GM23338 (cell line): ENCODE measurements at regions not wholly inside any gene's neighbourhood (a gene's known extent, or its start where the extent isn't known, plus 50 kb on each side); places are given as distances from the start of the nearest gene placed in this dataset.

ENCODE experiments used
- ATAC-seq: fragments of 200-7000 bp; cut with Tn5 transposase; 3 replicates; pipeline ENCODE4 v1.9.1; 2020
- DNase-seq: peaks from one replicate; pipeline ENCODE4 v3.0.0-alpha.2; 2015; ENCODE audit warnings: low spot score
- H2AFZ ChIP-seq: fragments of 200-600 bp; sonication (generic); 2 replicates; pipeline ENCODE4 v1.8.0; 2016; ENCODE audit warnings: antibody characterized with exemption, mild to moderate bottlenecking, moderate library complexity
- H3F3A ChIP-seq: fragments of 200-600 bp; sonication (generic); replicated peaks from 2 replicates; pipeline ENCODE4 v1.8.0; 2017; ENCODE audit warnings: antibody characterized with exemption, mixed run types, low read depth
- H3K27ac ChIP-seq: fragments of 200-600 bp; sonication (generic); 2 replicates; pipeline ENCODE4 v1.6.1; 2016; ENCODE audit warnings: low read depth
- H3K27me3 ChIP-seq: fragments of 200-600 bp; sonication (generic); 2 replicates; pipeline ENCODE4 v1.8.0; 2016; ENCODE audit warnings: mild to moderate bottlenecking, mixed run types, moderate library complexity; ENCODE audit not compliant: insufficient read depth
- H3K36me3 ChIP-seq: fragments of 200-600 bp; sonication (generic); 2 replicates; pipeline ENCODE4 v1.8.0; 2016; ENCODE audit warnings: mild to moderate bottlenecking; ENCODE audit not compliant: insufficient read depth
- H3K4me1 ChIP-seq: fragments of 200-600 bp; sonication (generic); 2 replicates; pipeline ENCODE4 v1.8.0; 2016; ENCODE audit warnings: mild to moderate bottlenecking, moderate library complexity; ENCODE audit not compliant: insufficient read depth
- H3K4me2 ChIP-seq: fragments of 200-600 bp; sonication (generic); 2 replicates; pipeline ENCODE4 v1.7.1; 2017; ENCODE audit warnings: mixed run types
- H3K4me3 ChIP-seq: fragments of 200-600 bp; sonication (generic); 2 replicates; pipeline ENCODE4 v1.6.1; 2016; ENCODE audit warnings: mixed run types
- H3K79me2 ChIP-seq: fragments of 200-600 bp; sonication (generic); replicated peaks from 2 replicates; pipeline ENCODE4 v1.8.0; 2017; ENCODE audit warnings: mild to moderate bottlenecking; ENCODE audit not compliant: insufficient read depth
- H3K9me2 ChIP-seq: fragments of 200-600 bp; sonication (generic); 2 replicates; pipeline ENCODE4 v1.8.0; 2017; ENCODE audit not compliant: insufficient read depth
- H4K20me1 ChIP-seq: fragments of 200-600 bp; sonication (generic); replicated peaks from 2 replicates; pipeline ENCODE4 v1.8.0; 2017; ENCODE audit warnings: mild to moderate bottlenecking; ENCODE audit not compliant: insufficient read depth
- H3K27ac Mint-ChIP-seq: 2 replicates; pipeline ENCODE4 v1.8.0; 2020; ENCODE audit warnings: inconsistent platforms, mild to moderate bottlenecking, moderate library complexity, mixed read lengths
- H3K27me3 Mint-ChIP-seq: 3 replicates; pipeline ENCODE4 v1.8.0; 2022; ENCODE audit warnings: low read depth, mild to moderate bottlenecking, moderate library complexity, mixed read lengths, inconsistent platforms; ENCODE audit not compliant: insufficient read depth, poor library complexity
- H3K36me3 Mint-ChIP-seq: 3 replicates; pipeline ENCODE4 v1.8.0; 2021; ENCODE audit warnings: low read depth, mild to moderate bottlenecking, inconsistent platforms, moderate library complexity, mixed read lengths
- H3K4me1 Mint-ChIP-seq: 3 replicates; pipeline ENCODE4 v1.8.0; 2020; ENCODE audit warnings: mild to moderate bottlenecking, inconsistent platforms, mixed read lengths
- H3K4me3 Mint-ChIP-seq: 3 replicates; pipeline ENCODE4 v1.8.0; 2021; ENCODE audit warnings: moderate library complexity, mild to moderate bottlenecking, inconsistent platforms, mixed read lengths
- H3K9me3 Mint-ChIP-seq: 3 replicates; pipeline ENCODE4 v1.8.0; 2020; ENCODE audit warnings: moderate library complexity, mild to moderate bottlenecking, inconsistent platforms, mixed read lengths
- CREB1 ChIP-seq: fragments of 250-450 bp; sonication (Bioruptor Pico); IDR thresholded peaks from 2 replicates; pipeline ENCODE4 v1.5.0; 2020; ENCODE audit warnings: low read depth, mild to moderate bottlenecking, moderate library complexity
- NANOG ChIP-seq: IDR thresholded peaks from 2 replicates; pipeline ENCODE4 v1.6.1; 2016; ENCODE audit warnings: antibody characterized with exemption, borderline replicate concordance
- REST ChIP-seq: IDR thresholded peaks from one replicate; pipeline ENCODE4 v1.6.1; 2018; ENCODE audit warnings: antibody characterized with exemption; ENCODE audit not compliant: unreplicated experiment
- ZNF331 ChIP-seq: fragments of 250-450 bp; sonication (Bioruptor Pico); IDR thresholded peaks from 2 replicates; pipeline ENCODE4 v1.5.0; 2020; ENCODE audit warnings: low read depth, mild to moderate bottlenecking, moderate library complexity
- ZNF462 ChIP-seq: fragments of 250-450 bp; sonication (Bioruptor Pico); IDR thresholded peaks from 2 replicates; pipeline ENCODE4 v1.5.0; 2020; ENCODE audit warnings: mild to moderate bottlenecking, moderate library complexity

GRCh38 chr19:32023564-32023832 lies 321.9 kb upstream of the ZNF507 start (continued):
- TF ChIP-seq ZNF462 (CRISPR knock-in tag), result no peak

- Histone ChIP-seq H3K36me3 (no peaks in the 10 kb centered on the region), H3K4me1 (no peaks in the 10 kb centered on the region), H3K4me2 (no peak overlapping the region), H3F3A (no peaks in the 10 kb centered on the region), H3K79me2 (no peaks in the 10 kb centered on the region), H3K27ac (no peak overlapping the region), H4K20me1 (no peaks in the 10 kb centered on the region), H2AFZ (no peak overlapping the region), H3K9me2 (peaks cover 20% of the 10 kb centered on the region; the same call in 1 of the 2 replicates), H3K4me3 (no peak overlapping the region), H3K27me3 (no peaks in the 10 kb centered on the region)
- Mint-ChIP-seq H3K27ac (no peak overlapping the region), H3K36me3 (no peaks in the 10 kb centered on the region; the same call in 2 of the 3 replicates), H3K4me3 (no peak overlapping the region), H3K4me1 (no peaks in the 10 kb centered on the region), H3K27me3 (no peaks in the 10 kb centered on the region), H3K9me3 (peaks cover 5% of the 10 kb centered on the region)
- no peak for ATAC-seq
- DNase-seq, result no peak
- no peak for TF ChIP-seq CREB1
These were observed 316.2 kb upstream of the ZNF507 start for GRCh38 chr19:32029235-32029634.

GRCh38 chr19:32032561-32032960 lies 312.8 kb upstream of the ZNF507 start:
- Mint-ChIP-seq H3K4me1 (peaks cover 18% of the 10 kb centered on the region), H3K36me3 (no peaks in the 10 kb centered on the region), H3K27ac (no peak overlapping the region), H3K9me3 (no peaks in the 10 kb centered on the region), H3K27me3 (no peaks in the 10 kb centered on the region), H3K4me3 (no peak overlapping the region)
- DNase-seq (no peak), ATAC-seq (no peak)
- H4K20me1 ChIP-seq, result no peaks in the 10 kb centered on the region
- H3K27me3 ChIP-seq, result no peaks in the 10 kb centered on the region
- H3K4me2 ChIP-seq, result no peak overlapping the region
- H3K27ac ChIP-seq, result no peak overlapping the region
- H3K36me3 ChIP-seq, result no peaks in the 10 kb centered on the region
- peaks cover 15% of the 10 kb centered on the region for H3K4me1 ChIP-seq
- H3K4me3 ChIP-seq, result no peak overlapping the region
- H3F3A ChIP-seq, result no peaks in the 10 kb centered on the region
- H3K9me2 ChIP-seq, result peaks cover 9% of the 10 kb centered on the region; the same call in 1 of the 2 replicates
- no peaks in the 10 kb centered on the region for H3K79me2 ChIP-seq
- no peak overlapping the region for H2AFZ ChIP-seq
- TF ChIP-seq ZNF331 (CRISPR knock-in tag) (no peak), NANOG (no peak), REST (no peak)
